ENCODE measurements at regions not wholly inside any gene's neighbourhood (a gene's known extent, or its start where the extent isn't known, plus 50 kb on each side); places are given as distances from the start of the nearest gene placed in this dataset.
"Not testable (repeated sequence)": the region's sequence is repeated elsewhere in the genome, so short reads cannot be mapped to it uniquely, and the experiment has no call there.

- CTCF ChIA-PET = no interaction called here
- Mint-ChIP-seq H3K27ac (peak overlapping the region in 1 of 9 donors; percentile 58), H3K36me3 (no peaks in the 10 kb centered on the region), H3K9me3 (no peaks in the 10 kb centered on the region), H3K4me1 (peaks cover 0 to 13% (median 7%) of the 10 kb centered on the region in 7 donors), H3K27me3 (no peaks in the 10 kb centered on the region), H3K4me3 (no peak overlapping the region)
- Histone ChIP-seq H3K27me3 (ENCODE audit: control insufficient read depth in 2 of 2, insufficient read depth in 2 of 2, low read length in 2 of 2) (no peaks in the 10 kb centered on the region), H3K36me3 (ENCODE audit: control insufficient read depth in 2 of 3, insufficient read depth in 3 of 3, low read length in 3 of 3) (no peaks in the 10 kb centered on the region), H3K27ac (ENCODE audit: low read depth, low read length) (no peak overlapping the region), H3K4me1 (ENCODE audit: control insufficient read depth in 2 of 2, insufficient read depth in 2 of 2, low read length in 2 of 2) (no peaks in the 10 kb centered on the region), H3K9me3 (ENCODE audit: control insufficient read depth in 2 of 3, low read length in 3 of 3) (no peaks in the 10 kb centered on the region), H3K4me3 (ENCODE audit: low read length) (no peak overlapping the region)
- DNase-seq (no peak), ATAC-seq (no peak)
- POLR2A ChIA-PET = no interaction called here
- intact Hi-C loops (cut with micrococcal nuclease) = no loop called here
Measured at GRCh38 chr21:31586118-31586517, 73.4 kb upstream of the SOD1 start.

DNA sequence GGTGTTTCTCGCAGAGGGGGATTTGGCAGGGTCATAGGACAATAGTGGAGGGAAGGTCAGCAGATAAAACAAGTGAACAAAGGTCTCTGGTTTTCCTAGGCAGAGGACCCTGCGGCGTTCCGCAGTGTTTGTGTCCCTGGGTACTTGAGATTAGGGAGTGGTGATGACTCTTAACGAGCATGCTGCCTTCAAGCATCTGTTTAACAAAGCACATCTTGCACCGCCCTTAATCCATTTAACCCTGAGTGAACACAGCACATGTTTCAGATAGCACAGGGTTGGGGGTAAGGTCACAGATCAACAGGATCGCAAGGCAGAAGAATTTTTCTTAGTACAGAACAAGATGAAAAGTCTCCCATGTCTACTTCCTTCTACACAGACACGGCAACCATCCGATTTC is 75.6 kb upstream of the SOD1 start:
- ATAC-seq; DNase-seq; H3K4me1 ChIP-seq (ENCODE audit: control insufficient read depth in 2 of 2, insufficient read depth in 2 of 2, low read length in 2 of 2); H3K36me3 Mint-ChIP-seq; POLR2A ChIA-PET; H3K9me3 ChIP-seq (ENCODE audit: control insufficient read depth in 2 of 3, low read length in 3 of 3); H3K27me3 ChIP-seq (ENCODE audit: control insufficient read depth in 2 of 2, insufficient read depth in 2 of 2, low read length in 2 of 2); H3K4me3 ChIP-seq (ENCODE audit: low read length); H3K9me3 Mint-ChIP-seq; H3K4me3 Mint-ChIP-seq; H3K27ac ChIP-seq (ENCODE audit: low read depth, low read length); H3K27ac Mint-ChIP-seq; CTCF ChIA-PET; H3K36me3 ChIP-seq (ENCODE audit: control insufficient read depth in 2 of 3, insufficient read depth in 3 of 3, low read length in 3 of 3): not testable (repeated sequence)
- Mint-ChIP-seq H3K4me1 (peaks cover 0 to 18% (median 8%) of the 10 kb centered on the region in 7 donors), H3K27me3 (peaks cover 0 to 13% (median 0%) of the 10 kb centered on the region in 5 donors)
- intact Hi-C loops (cut with micrococcal nuclease) = loop anchor here in 1 of 2 donors (5.0 kb wide), 1 partner anchor 77 kb away; no protein-coding TSS in a partner anchor

DNA sequence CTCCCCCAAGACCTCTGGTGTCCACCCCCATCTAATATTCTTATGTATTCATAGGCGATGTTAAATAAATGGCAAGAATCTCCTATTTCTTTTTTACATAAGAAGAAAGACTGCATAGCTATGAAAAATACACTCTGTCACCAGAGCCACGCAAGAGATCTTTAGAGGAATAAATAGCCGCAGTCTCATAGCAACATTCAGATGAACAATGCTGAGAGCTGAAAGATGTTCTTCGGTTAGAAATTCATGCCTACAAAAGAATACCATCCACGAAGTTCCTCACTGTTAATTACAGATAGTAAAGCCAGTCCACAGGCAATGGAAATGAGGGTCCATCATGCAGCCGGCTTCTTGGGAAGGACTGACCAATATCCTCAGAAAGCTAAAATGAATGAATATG is 76.0 kb upstream of the SOD1 start:
- H3K27ac Mint-ChIP-seq = no peak overlapping the region
- ChIA-PET CTCF (interaction anchor here (1.1 to 3.7 kb wide), 2 partner anchors 433 to 485 kb away, joined by 4 to 39 read pairs; no protein-coding TSS in a partner anchor), POLR2A (no interaction called here)
- H3K4me1 ChIP-seq (ENCODE audit: control insufficient read depth in 2 of 2, insufficient read depth in 2 of 2, low read length in 2 of 2) = no peaks in the 10 kb centered on the region
- no peaks in the 10 kb centered on the region for H3K9me3 ChIP-seq (ENCODE audit: control insufficient read depth in 2 of 3, low read length in 3 of 3)
- no peak overlapping the region for H3K4me3 Mint-ChIP-seq
- ATAC-seq = no peak
- no peak overlapping the region for H3K4me3 ChIP-seq (ENCODE audit: low read length)
- H3K36me3 Mint-ChIP-seq = no peaks in the 10 kb centered on the region
- intact Hi-C loops (cut with micrococcal nuclease) = loop anchor here in 1 of 2 donors (5.0 kb wide), 1 partner anchor 76 kb away; no protein-coding TSS in a partner anchor
- no peak for DNase-seq
- H3K36me3 ChIP-seq (ENCODE audit: control insufficient read depth in 2 of 3, insufficient read depth in 3 of 3, low read length in 3 of 3) = no peaks in the 10 kb centered on the region
- peaks cover 0 to 18% (median 0%) of the 10 kb centered on the region in 5 donors for H3K27me3 Mint-ChIP-seq
- peaks cover 0 to 18% (median 8%) of the 10 kb centered on the region in 7 donors for H3K4me1 Mint-ChIP-seq
- H3K27me3 ChIP-seq (ENCODE audit: control insufficient read depth in 2 of 2, insufficient read depth in 2 of 2, low read length in 2 of 2) = no peaks in the 10 kb centered on the region
- peaks cover 0 to 2% (median 0%) of the 10 kb centered on the region in 11 donors for H3K9me3 Mint-ChIP-seq
- H3K27ac ChIP-seq (ENCODE audit: low read depth, low read length) = no peak overlapping the region

DNA sequence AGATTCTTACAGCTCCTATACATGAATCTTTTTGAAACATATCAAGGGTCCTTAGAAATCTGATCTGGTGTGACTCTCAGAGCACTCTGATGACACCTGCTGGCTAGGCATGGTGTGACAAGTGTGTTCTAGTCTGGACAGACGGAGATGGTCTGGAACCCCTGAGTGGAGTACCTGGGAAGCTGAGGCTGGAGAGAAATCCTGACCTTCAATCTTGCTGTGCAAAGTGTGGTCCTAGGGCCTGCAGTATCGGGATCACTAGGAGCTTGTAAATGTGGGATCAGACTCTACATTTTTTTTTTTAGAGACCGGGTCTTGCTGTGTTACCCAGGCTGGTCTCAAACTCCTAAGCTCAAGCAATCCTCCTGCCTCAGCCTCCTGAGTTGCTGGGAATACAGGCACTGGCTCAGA is 78.6 kb upstream of the SOD1 start:
- DNase-seq (peak; percentile 50 to 77 (median 66)), ATAC-seq (peak; percentile 90)
- H3K4me3 Mint-ChIP-seq = no peak overlapping the region
- Histone ChIP-seq H3K36me3 (ENCODE audit: control insufficient read depth in 2 of 3, insufficient read depth in 3 of 3, low read length in 3 of 3) (no peaks in the 10 kb centered on the region), H3K27me3 (ENCODE audit: control insufficient read depth in 2 of 2, insufficient read depth in 2 of 2, low read length in 2 of 2) (no peaks in the 10 kb centered on the region), H3K27ac (ENCODE audit: low read depth, low read length) (no peak overlapping the region), H3K9me3 (ENCODE audit: control insufficient read depth in 2 of 3, low read length in 3 of 3) (no peaks in the 10 kb centered on the region), H3K4me1 (ENCODE audit: control insufficient read depth in 2 of 2, insufficient read depth in 2 of 2, low read length in 2 of 2) (no peaks in the 10 kb centered on the region), H3K4me3 (ENCODE audit: low read length) (no peak overlapping the region)
- CTCF ChIA-PET = interaction anchor here (0.6 to 3.7 kb wide), 40 partner anchors 10 to 1999 kb away, joined by 3 to 39 read pairs (median 5); no protein-coding TSS in a partner anchor
- H3K27me3 Mint-ChIP-seq = peaks cover 0 to 25% (median 0%) of the 10 kb centered on the region in 5 donors
- no peaks in the 10 kb centered on the region for H3K36me3 Mint-ChIP-seq
- H3K9me3 Mint-ChIP-seq = peaks cover 0 to 3% (median 0%) of the 10 kb centered on the region in 11 donors
- peak overlapping the region in 3 of 9 donors; percentile 10 to 76 (median 32) for H3K27ac Mint-ChIP-seq
- peaks cover 0 to 8% (median 4%) of the 10 kb centered on the region in 7 donors for H3K4me1 Mint-ChIP-seq
- POLR2A ChIA-PET = interaction anchor here (1.0 to 2.0 kb wide), 4 partner anchors 22 to 448 kb away, joined by 3 to 7 read pairs (median 4); no protein-coding TSS in a partner anchor
- intact Hi-C loops (cut with micrococcal nuclease) = loop anchor here (1.0 to 5.0 kb wide), 9 partner anchors 22 to 483 kb away; no protein-coding TSS in a partner anchor

DNA sequence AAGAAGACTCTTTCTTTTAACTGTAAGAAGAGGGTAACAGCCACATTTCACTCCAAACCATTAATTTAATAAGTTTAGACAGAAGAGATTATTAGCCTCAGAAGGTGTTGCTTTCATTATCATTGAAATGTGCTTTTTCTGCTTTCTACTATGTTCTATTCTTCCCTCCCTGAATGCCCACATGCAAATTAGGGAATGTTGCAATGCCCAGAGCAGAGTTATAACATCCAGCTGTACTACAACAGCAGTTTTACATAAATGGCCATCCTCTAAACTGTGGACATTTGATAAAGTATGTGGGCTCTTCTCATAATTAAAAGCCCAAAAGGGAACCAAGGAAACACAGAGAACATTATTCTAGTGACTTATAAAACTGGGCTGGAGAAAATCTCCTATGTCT is 82.2 kb upstream of the SOD1 start:
- Histone ChIP-seq H3K9me3 (ENCODE audit: control insufficient read depth in 2 of 3, low read length in 3 of 3) (peaks cover 0 to 5% (median 0%) of the 10 kb centered on the region in 3 experiments), H3K36me3 (ENCODE audit: control insufficient read depth in 2 of 3, insufficient read depth in 3 of 3, low read length in 3 of 3) (no peaks in the 10 kb centered on the region), H3K27ac (ENCODE audit: low read depth, low read length) (no peak overlapping the region), H3K4me1 (ENCODE audit: control insufficient read depth in 2 of 2, insufficient read depth in 2 of 2, low read length in 2 of 2) (no peaks in the 10 kb centered on the region), H3K4me3 (ENCODE audit: low read length) (no peak overlapping the region), H3K27me3 (ENCODE audit: control insufficient read depth in 2 of 2, insufficient read depth in 2 of 2, low read length in 2 of 2) (no peaks in the 10 kb centered on the region)
- CTCF ChIA-PET = interaction anchor here (0.6 to 2.0 kb wide), 3 partner anchors 310 to 476 kb away, joined by 3 to 6 read pairs (median 4); no protein-coding TSS in a partner anchor
- no peaks in the 10 kb centered on the region for H3K36me3 Mint-ChIP-seq
- peaks cover 0 to 31% (median 0%) of the 10 kb centered on the region in 5 donors for H3K27me3 Mint-ChIP-seq
- intact Hi-C loops (cut with micrococcal nuclease) = no loop called here
- peak overlapping the region in 1 of 9 donors; percentile 19 for H3K27ac Mint-ChIP-seq
- POLR2A ChIA-PET = no interaction called here
- peaks cover 0 to 10% (median 3%) of the 10 kb centered on the region in 11 donors for H3K9me3 Mint-ChIP-seq
- H3K4me1 Mint-ChIP-seq = peaks cover 0 to 7% (median 4%) of the 10 kb centered on the region in 7 donors
- DNase-seq = no peak
- no peak for ATAC-seq
- no peak overlapping the region for H3K4me3 Mint-ChIP-seq

GRCh38 chr21:31576428-31576827 is 83.1 kb upstream of the SOD1 start:
- no peak overlapping the region for H3K27ac Mint-ChIP-seq
- Histone ChIP-seq H3K4me3 (ENCODE audit: low read length) (no peak overlapping the region), H3K27ac (ENCODE audit: low read depth, low read length) (no peak overlapping the region), H3K27me3 (ENCODE audit: control insufficient read depth in 2 of 2, insufficient read depth in 2 of 2, low read length in 2 of 2) (no peaks in the 10 kb centered on the region), H3K36me3 (ENCODE audit: control insufficient read depth in 2 of 3, insufficient read depth in 3 of 3, low read length in 3 of 3) (no peaks in the 10 kb centered on the region), H3K9me3 (ENCODE audit: control insufficient read depth in 2 of 3, low read length in 3 of 3) (peaks cover 0 to 5% (median 0%) of the 10 kb centered on the region in 3 experiments), H3K4me1 (ENCODE audit: control insufficient read depth in 2 of 2, insufficient read depth in 2 of 2, low read length in 2 of 2) (no peaks in the 10 kb centered on the region)
- peaks cover 0 to 7% (median 4%) of the 10 kb centered on the region in 7 donors for H3K4me1 Mint-ChIP-seq
- H3K4me3 Mint-ChIP-seq = no peak overlapping the region
- no peak for DNase-seq
- H3K9me3 Mint-ChIP-seq = peaks cover 0 to 10% (median 3%) of the 10 kb centered on the region in 11 donors
- ChIA-PET CTCF (interaction anchor here (0.6 to 2.0 kb wide), 3 partner anchors 378 to 476 kb away, joined by 3 to 6 read pairs (median 3); no protein-coding TSS in a partner anchor), POLR2A (no interaction called here)
- ATAC-seq = no peak
- H3K36me3 Mint-ChIP-seq = no peaks in the 10 kb centered on the region
- intact Hi-C loops (cut with micrococcal nuclease) = no loop called here
- H3K27me3 Mint-ChIP-seq = peaks cover 0 to 33% (median 0%) of the 10 kb centered on the region in 5 donors

DNA sequence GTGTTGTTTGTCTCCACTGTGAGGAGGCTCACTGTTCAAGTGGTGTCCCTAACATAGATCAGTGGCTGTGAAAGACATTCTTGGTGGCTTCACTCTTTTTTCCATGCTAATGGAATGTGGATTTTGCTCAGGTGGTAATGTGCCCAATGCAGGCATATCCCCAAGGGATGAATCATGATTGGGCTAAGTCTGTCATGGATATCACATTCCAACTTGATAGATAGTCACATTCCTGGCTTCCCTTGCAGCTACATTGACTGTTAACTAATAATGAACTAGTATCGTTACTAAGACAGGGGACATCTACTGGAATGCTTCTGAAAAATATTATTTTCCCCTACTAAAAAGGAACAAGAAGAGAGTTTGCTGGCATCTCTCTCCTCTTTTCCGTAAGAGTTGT is 86.3 kb upstream of the SOD1 start:
- ChIA-PET CTCF (no interaction called here), POLR2A (no interaction called here)
- Histone ChIP-seq H3K4me1 (ENCODE audit: control insufficient read depth in 2 of 2, insufficient read depth in 2 of 2, low read length in 2 of 2) (no peaks in the 10 kb centered on the region), H3K27me3 (ENCODE audit: control insufficient read depth in 2 of 2, insufficient read depth in 2 of 2, low read length in 2 of 2) (no peaks in the 10 kb centered on the region), H3K36me3 (ENCODE audit: control insufficient read depth in 2 of 3, insufficient read depth in 3 of 3, low read length in 3 of 3) (no peaks in the 10 kb centered on the region), H3K9me3 (ENCODE audit: control insufficient read depth in 2 of 3, low read length in 3 of 3) (peaks cover 0 to 5% (median 0%) of the 10 kb centered on the region in 3 experiments), H3K4me3 (ENCODE audit: low read length) (no peak overlapping the region), H3K27ac (ENCODE audit: low read depth, low read length) (no peak overlapping the region)
- Mint-ChIP-seq H3K9me3 (peaks cover 0 to 10% (median 2%) of the 10 kb centered on the region in 11 donors), H3K4me3 (no peak overlapping the region), H3K36me3 (no peaks in the 10 kb centered on the region), H3K4me1 (peaks cover 0 to 4% (median 0%) of the 10 kb centered on the region in 7 donors), H3K27ac (no peak overlapping the region), H3K27me3 (peaks cover 0 to 20% (median 0%) of the 10 kb centered on the region in 5 donors)
- no peak for ATAC-seq
- intact Hi-C loops (cut with micrococcal nuclease) = no loop called here
- DNase-seq = no peak
